ENCODE measurements at regions not wholly inside any gene's neighbourhood (a gene's known extent, or its start where the extent isn't known, plus 50 kb on each side); places are given as distances from the start of the nearest gene placed in this dataset.

DNA sequence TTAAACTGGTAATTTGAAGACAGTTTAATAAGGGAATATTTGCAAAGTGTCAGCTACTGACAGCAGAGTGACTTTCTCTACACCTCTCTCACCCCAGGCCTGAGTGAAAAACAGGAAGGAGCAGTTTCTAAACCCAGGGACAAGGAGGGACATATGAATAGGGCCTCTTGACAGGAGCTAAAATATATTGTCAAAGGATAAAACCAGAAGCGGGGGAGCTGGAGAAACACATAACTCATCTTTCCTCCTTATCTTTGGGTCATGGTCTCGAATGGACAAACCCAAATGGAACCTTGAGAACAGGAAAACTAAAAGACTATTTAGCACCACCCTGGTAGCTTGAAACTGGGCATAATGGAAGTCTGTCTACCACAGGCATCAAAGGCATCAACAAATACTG lies 197.5 kb upstream of the FOXA2 start:
- no peak overlapping the region for H3K4me3 ChIP-seq
- H3K27ac ChIP-seq: peak overlapping the region in 2 of 8 donors; percentile 13 to 16
- no peak for DNase-seq
- no peaks in the 10 kb centered on the region for H3K27me3 ChIP-seq (replicated peaks in 1 of 7)
- no peaks in the 10 kb centered on the region for H3K36me3 ChIP-seq
- TF ChIP-seq POLR2AphosphoS5 (IDR thresholded peaks at IDR 0.05) (no peak), CTCF (IDR thresholded peaks at IDR 0.05 in 8 of 11, conservative IDR thresholded peaks at IDR 0.05 in 3 of 11) (no peak), POLR2A (IDR thresholded peaks at IDR 0.05) (no peak)
- 63 to 80% (median 67%) methylated on average over 2 of the region's 2 CpGs for WGBS, 5 donors
- no peaks in the 10 kb centered on the region for H3K9me3 ChIP-seq
- peaks cover 0 to 6% (median 0%) of the 10 kb centered on the region in 6 donors for H3K4me1 ChIP-seq
- intact Hi-C loops (cut with DNase I; ENCODE audit: low total_unique reads): no loop called here

DNA sequence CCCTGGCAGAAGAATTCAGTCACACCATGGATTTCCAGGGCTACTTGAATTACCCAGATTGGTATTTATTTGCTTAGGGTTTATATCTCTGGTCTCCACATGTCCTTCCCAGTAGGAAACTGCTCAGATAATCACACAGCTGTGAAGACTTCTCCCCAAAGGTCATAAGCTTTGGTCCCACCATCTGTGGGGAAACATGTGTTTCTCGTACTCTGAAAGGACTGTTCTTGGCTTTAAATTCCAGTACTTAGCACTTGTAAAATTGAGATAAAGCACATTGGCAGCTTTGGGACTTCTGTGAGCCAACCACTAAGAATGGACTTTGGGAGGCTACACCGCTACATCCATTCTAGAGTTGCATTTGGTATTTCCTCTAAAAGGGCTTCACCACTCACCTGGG lies 205.3 kb upstream of the FOXA2 start:
- DNase-seq: no peak
- no peak for TF ChIP-seq CTCF (IDR thresholded peaks at IDR 0.05 in 8 of 11, conservative IDR thresholded peaks at IDR 0.05 in 3 of 11)
- no peak for TF ChIP-seq POLR2AphosphoS5 (IDR thresholded peaks at IDR 0.05)
- intact Hi-C loops (cut with DNase I; ENCODE audit: low total_unique reads): no loop called here
- H3K36me3 ChIP-seq: no peaks in the 10 kb centered on the region
- no peak overlapping the region for H3K4me3 ChIP-seq
- no peak overlapping the region for H3K27ac ChIP-seq
- no peaks in the 10 kb centered on the region for H3K9me3 ChIP-seq
- H3K27me3 ChIP-seq (replicated peaks in 1 of 7): no peaks in the 10 kb centered on the region
- 67 to 83% (median 71%) methylated on average over 2 of the region's 2 CpGs for WGBS, 5 donors
- H3K4me1 ChIP-seq: no peaks in the 10 kb centered on the region

DNA sequence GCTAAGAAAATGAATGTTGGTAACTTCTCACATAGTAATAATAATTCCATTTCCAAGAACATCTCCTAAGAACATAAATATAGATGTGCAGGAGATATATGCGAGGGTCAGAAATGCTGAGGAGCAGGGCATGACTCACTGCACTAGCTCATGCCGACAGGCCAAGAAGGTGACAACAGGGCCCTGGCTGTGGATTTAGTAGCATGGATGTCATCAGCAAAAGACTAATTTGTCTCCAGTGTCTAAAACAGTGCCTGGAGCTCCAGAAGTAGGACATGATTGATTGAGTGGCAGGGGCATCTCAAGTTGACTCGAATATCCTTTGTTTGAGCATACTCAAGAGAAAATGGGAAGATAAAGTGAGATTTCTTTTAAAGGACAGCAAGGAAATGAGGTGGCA lies 207.0 kb upstream of the FOXA2 start:
- no peaks in the 10 kb centered on the region for H3K36me3 ChIP-seq
- no peak for DNase-seq
- TF ChIP-seq POLR2A (IDR thresholded peaks at IDR 0.05) (no peak), POLR2AphosphoS5 (IDR thresholded peaks at IDR 0.05) (no peak), CTCF (IDR thresholded peaks at IDR 0.05 in 8 of 11, conservative IDR thresholded peaks at IDR 0.05 in 3 of 11) (no peak)
- H3K9me3 ChIP-seq: no peaks in the 10 kb centered on the region
- WGBS, 5 donors: 83 to 90% (median 85%) methylated on average over 3 of the region's 3 CpGs
- peaks cover 0 to 6% (median 0%) of the 10 kb centered on the region in 6 donors for H3K4me1 ChIP-seq
- intact Hi-C loops (cut with DNase I; ENCODE audit: low total_unique reads): no loop called here
- H3K27ac ChIP-seq: no peak overlapping the region
- no peaks in the 10 kb centered on the region for H3K27me3 ChIP-seq (replicated peaks in 1 of 7)
- no peak overlapping the region for H3K4me3 ChIP-seq

DNA sequence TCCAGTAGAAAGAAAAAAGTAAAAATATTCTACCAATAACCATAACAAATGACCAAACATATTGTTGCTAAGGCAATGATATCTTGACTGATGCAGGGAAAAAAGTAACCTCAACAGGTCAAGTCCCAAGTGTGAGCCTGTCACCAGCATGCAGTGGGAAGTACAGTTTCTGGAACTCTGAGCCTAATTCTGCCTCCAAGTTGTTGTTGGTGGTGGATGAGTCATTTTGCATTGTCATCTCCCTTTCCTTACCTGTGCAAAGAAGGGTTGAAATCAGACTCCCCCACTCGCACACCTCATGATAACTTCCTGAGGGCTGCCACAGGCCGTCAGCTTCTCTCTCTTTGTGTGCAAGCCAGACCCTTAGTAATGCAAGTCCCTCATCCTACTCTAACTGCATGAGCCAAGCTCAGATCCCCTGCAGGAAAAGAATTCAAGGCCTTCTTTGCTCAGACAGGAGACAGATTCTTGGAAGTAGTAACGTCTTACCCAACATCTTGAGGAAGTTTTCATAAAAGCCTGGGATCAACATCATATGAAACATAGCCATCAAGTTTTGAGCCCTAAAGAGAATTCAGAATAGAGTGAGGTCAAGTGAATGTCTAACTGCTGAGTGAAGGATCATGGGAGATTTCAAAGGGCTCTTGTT lies 207.6 kb upstream of the FOXA2 start:
- no peak for TF ChIP-seq CTCF (IDR thresholded peaks at IDR 0.05 in 8 of 11, conservative IDR thresholded peaks at IDR 0.05 in 3 of 11)
- no peak for TF ChIP-seq POLR2A (IDR thresholded peaks at IDR 0.05)
- TF ChIP-seq POLR2AphosphoS5 (IDR thresholded peaks at IDR 0.05): no peak
- WGBS, 5 donors: 58 to 72% (median 61%) methylated on average over 3 of the region's 3 CpGs
- intact Hi-C loops (cut with DNase I; ENCODE audit: low total_unique reads): no loop called here
- H3K4me3 ChIP-seq: no peak overlapping the region
- no peak overlapping the region for H3K27ac ChIP-seq
- no peaks in the 10 kb centered on the region for H3K9me3 ChIP-seq
- no peaks in the 10 kb centered on the region for H3K27me3 ChIP-seq (replicated peaks in 1 of 7)
- no peak for DNase-seq
- peaks cover 0 to 6% (median 0%) of the 10 kb centered on the region in 6 donors for H3K4me1 ChIP-seq
- H3K36me3 ChIP-seq: no peaks in the 10 kb centered on the region
